Testis (tissue), 2 donors: ENCODE measurements at regions not wholly inside any gene's neighbourhood (a gene's known extent, or its start where the extent isn't known, plus 50 kb on each side); places are given as distances from the start of the nearest gene placed in this dataset.

Experiments
- CTCF ChIP-seq, 3 experiments: fragments of 450-650 bp in 2 of 3; fragments of 200-600 bp in 1 of 3; sonication (generic) in 1 of 3; IDR thresholded peaks; one replicate each; pipeline ENCODE4 v1.5.1; 2016 to 2019; ENCODE audit warnings: antibody characterized with exemption in 3 of 3, mild to moderate bottlenecking in 2 of 3, moderate library complexity in 1 of 3
- POLR2A ChIP-seq: fragments of 450-650 bp; IDR thresholded peaks from one replicate; pipeline ENCODE4 v1.6.1; 2017; ENCODE audit warnings: antibody characterized with exemption, mild to moderate bottlenecking, moderate library complexity

- TF ChIP-seq CTCF (IDR thresholded peaks at IDR 0.05) (no peak), POLR2A (no peak)
Measured at GRCh38 chr5:2253040-2253975, 370.6 kb upstream of the IRX4 start.
